Suprapubic skin (tissue), 4 donors: ENCODE measurements at regions not wholly inside any gene's neighbourhood (a gene's known extent, or its start where the extent isn't known, plus 50 kb on each side); places are given as distances from the start of the nearest gene placed in this dataset.
"Not testable (repeated sequence)": the region's sequence is repeated elsewhere in the genome, so short reads cannot be mapped to it uniquely, and the experiment has no call there.

Experiments
- DNase-seq, 2 donors: peaks; one replicate each; pipeline ENCODE4 v3.0.0-alpha.2; 2019; ENCODE audit warnings: low spot score in 2 of 2
- H3K27ac ChIP-seq: fragments of 200-600 bp; sonication (generic); one replicate; pipeline ENCODE4 v1.5.1; 2019
- H3K27me3 ChIP-seq: fragments of 200-600 bp; sonication (generic); one replicate; pipeline ENCODE4 v1.5.1; 2019
- H3K36me3 ChIP-seq: fragments of 200-600 bp; sonication (generic); one replicate; pipeline ENCODE4 v1.5.1; 2019
- H3K4me1 ChIP-seq: fragments of 200-600 bp; sonication (generic); one replicate; pipeline ENCODE4 v1.5.1; 2019
- H3K4me3 ChIP-seq: fragments of 200-600 bp; sonication (generic); one replicate; pipeline ENCODE4 v1.5.1; 2019; ENCODE audit warnings: mild to moderate bottlenecking
- H3K9me3 ChIP-seq: fragments of 200-600 bp; sonication (generic); one replicate; pipeline ENCODE4 v1.5.1; 2019
- EP300 ChIP-seq: sonication (generic); formaldehyde crosslinking; IDR thresholded peaks from one replicate; pipeline ENCODE4 v1.6.1; 2017; ENCODE audit warnings: antibody characterized with exemption
- POLR2A ChIP-seq, 2 donors: fragments of 450-650 bp; IDR thresholded peaks; one replicate each; pipeline ENCODE4 v1.6.1; 2017; ENCODE audit warnings: antibody characterized with exemption in 2 of 2, mild to moderate bottlenecking in 2 of 2, moderate library complexity in 2 of 2
- POLR2AphosphoS5 ChIP-seq, 3 donors: sonication (generic); formaldehyde crosslinking; IDR thresholded peaks; one replicate each; pipeline ENCODE4 v1.6.1; 2017; ENCODE audit warnings: antibody characterized with exemption in 3 of 3
- WGBS: methylation state at CpG from one replicate; pipeline ENCODE4 v1.1.5; 2018; 5-methylcytosine and 5-hydroxymethylcytosine counted together
- TF ChIP-seq, protein P1 (sequence below), 2 donors: fragments of 200-600 bp in 1 of 2; fragments of 450-650 bp in 1 of 2; sonication (generic) in 1 of 2; IDR thresholded peaks; one replicate each; pipeline ENCODE4 v1.5.1; 2016 to 2019; ENCODE audit warnings: antibody characterized with exemption in 2 of 2, mild to moderate bottlenecking in 1 of 2, moderate library complexity in 1 of 2

- WGBS = 92% methylated on average over 3 of the region's 3 CpGs
- Histone ChIP-seq H3K27me3 (no peaks in the 10 kb centered on the region), H3K9me3 (no peaks in the 10 kb centered on the region), H3K4me3 (no peak overlapping the region), H3K4me1 (no peaks in the 10 kb centered on the region), H3K27ac (no peak overlapping the region), H3K36me3 (no peaks in the 10 kb centered on the region)
- no peak for TF ChIP-seq EP300
- TF ChIP-seq POLR2A (IDR thresholded peaks at IDR 0.05) = no peak
- no peak for TF ChIP-seq POLR2AphosphoS5 (IDR thresholded peaks at IDR 0.05)
- TF ChIP-seq, protein P1, sequence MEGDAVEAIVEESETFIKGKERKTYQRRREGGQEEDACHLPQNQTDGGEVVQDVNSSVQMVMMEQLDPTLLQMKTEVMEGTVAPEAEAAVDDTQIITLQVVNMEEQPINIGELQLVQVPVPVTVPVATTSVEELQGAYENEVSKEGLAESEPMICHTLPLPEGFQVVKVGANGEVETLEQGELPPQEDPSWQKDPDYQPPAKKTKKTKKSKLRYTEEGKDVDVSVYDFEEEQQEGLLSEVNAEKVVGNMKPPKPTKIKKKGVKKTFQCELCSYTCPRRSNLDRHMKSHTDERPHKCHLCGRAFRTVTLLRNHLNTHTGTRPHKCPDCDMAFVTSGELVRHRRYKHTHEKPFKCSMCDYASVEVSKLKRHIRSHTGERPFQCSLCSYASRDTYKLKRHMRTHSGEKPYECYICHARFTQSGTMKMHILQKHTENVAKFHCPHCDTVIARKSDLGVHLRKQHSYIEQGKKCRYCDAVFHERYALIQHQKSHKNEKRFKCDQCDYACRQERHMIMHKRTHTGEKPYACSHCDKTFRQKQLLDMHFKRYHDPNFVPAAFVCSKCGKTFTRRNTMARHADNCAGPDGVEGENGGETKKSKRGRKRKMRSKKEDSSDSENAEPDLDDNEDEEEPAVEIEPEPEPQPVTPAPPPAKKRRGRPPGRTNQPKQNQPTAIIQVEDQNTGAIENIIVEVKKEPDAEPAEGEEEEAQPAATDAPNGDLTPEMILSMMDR (IDR thresholded peaks at IDR 0.05) = no peak
- no peak for DNase-seq
Measured at GRCh38 chr2:8380566-8380965, 301.3 kb upstream of the ID2 start.

- Histone ChIP-seq H3K4me3 (no peak overlapping the region), H3K27me3 (no peaks in the 10 kb centered on the region), H3K36me3 (no peaks in the 10 kb centered on the region), H3K9me3 (no peaks in the 10 kb centered on the region), H3K4me1 (no peaks in the 10 kb centered on the region), H3K27ac (no peak overlapping the region)
- DNase-seq = no peak
- 84% methylated on average over 4 of the region's 4 CpGs for WGBS
- TF ChIP-seq POLR2A (IDR thresholded peaks at IDR 0.05) (no peak), EP300 (no peak), POLR2AphosphoS5 (IDR thresholded peaks at IDR 0.05) (no peak)
- TF ChIP-seq, protein P1 (IDR thresholded peaks at IDR 0.05) = no peak
Measured at GRCh38 chr2:8382485-8382884, 299.4 kb upstream of the ID2 start.

DNA sequence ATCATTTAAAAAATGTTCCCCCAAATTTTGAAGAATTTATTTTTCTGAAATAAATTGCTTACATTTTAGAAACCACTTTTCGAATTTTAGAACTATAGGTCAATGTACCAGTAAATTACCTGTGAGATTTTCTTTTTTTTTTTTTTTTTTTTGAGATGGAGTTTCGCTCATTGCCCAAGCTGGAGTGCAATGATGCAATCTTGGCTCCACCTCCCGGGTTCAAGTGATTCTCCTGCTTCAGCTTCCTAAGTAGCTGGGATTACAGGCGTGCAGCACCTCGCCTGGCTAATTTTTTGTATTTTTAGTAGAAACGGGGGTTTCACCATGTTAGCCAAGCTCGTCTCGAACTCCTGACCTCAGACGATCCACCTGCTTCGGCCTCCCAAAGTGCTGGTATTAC lies 295.1 kb upstream of the ID2 start:
- not testable (repeated sequence) for H3K27ac ChIP-seq, DNase-seq, H3K36me3 ChIP-seq, H3K9me3 ChIP-seq, H3K4me3 ChIP-seq, H3K27me3 ChIP-seq, H3K4me1 ChIP-seq
- WGBS = 97% methylated on average over 9 of the region's 10 CpGs

DNA sequence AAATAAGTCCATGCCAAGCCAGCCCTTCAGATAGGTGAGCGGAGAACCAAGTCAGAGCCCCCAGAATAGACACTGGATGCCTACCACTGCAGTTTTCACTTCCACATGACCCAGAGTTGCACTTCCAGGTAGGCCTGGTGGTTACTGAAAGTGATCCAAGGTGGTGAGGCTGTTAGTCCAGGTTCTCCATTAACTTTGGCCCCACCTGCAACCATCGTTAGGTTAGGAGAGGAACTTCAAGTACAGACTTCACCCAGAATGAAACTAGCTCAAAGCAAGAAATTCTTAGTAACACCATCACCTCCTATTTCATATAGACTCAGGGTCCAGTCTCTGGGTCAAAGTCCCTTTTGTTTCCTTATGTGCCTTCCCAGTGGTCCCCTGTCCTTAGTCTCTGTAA lies 293.1 kb upstream of the ID2 start:
- no peak overlapping the region for H3K4me3 ChIP-seq
- no peaks in the 10 kb centered on the region for H3K36me3 ChIP-seq
- no peak overlapping the region for H3K27ac ChIP-seq
- H3K27me3 ChIP-seq = no peaks in the 10 kb centered on the region
- TF ChIP-seq POLR2A (IDR thresholded peaks at IDR 0.05) (no peak), POLR2AphosphoS5 (IDR thresholded peaks at IDR 0.05) (no peak), EP300 (no peak)
- TF ChIP-seq, protein P1 (IDR thresholded peaks at IDR 0.05) = no peak
- WGBS = 96% methylated on average over 2 of the region's 2 CpGs
- no peak for DNase-seq
- H3K4me1 ChIP-seq = no peaks in the 10 kb centered on the region
- no peaks in the 10 kb centered on the region for H3K9me3 ChIP-seq

DNA sequence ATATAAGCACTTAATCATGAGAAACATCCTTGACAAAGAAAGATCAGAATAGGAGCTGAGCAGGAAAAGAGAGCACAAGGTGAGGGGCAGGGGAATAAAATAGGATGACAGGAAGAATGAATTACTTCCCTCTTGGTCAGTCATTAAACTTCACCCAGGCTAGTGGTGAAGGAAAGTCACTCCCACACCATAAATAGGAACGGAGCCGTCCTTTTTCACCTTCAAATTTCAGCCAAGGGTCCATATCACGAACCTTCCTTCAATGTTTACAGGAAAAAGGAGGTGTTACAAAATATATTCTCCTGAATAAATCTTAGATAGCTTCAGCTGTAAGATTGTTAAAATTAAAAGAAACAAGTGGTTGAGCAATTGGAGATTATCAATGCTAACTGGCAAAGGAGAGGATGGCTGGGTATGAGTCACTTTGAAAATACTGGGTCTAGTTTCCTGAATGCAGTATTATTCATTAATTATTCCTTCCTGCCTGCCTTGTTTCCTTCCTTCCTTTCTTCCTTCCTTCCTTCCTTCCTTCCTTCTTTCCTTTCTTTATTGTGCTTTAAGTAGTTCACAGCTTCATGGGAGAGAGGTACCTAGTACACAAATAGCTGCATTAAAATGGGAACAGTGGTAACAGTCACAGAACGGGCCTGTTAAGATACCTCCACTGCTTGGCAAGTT lies 292.3 kb upstream of the ID2 start:
- no peak overlapping the region for H3K4me3 ChIP-seq
- H3K27ac ChIP-seq = no peak overlapping the region
- H3K27me3 ChIP-seq = no peaks in the 10 kb centered on the region
- 54% methylated on average over 4 of the region's 4 CpGs for WGBS
- no peaks in the 10 kb centered on the region for H3K4me1 ChIP-seq
- H3K9me3 ChIP-seq = no peaks in the 10 kb centered on the region
- no peaks in the 10 kb centered on the region for H3K36me3 ChIP-seq
- TF ChIP-seq EP300 = no peak
- no peak for TF ChIP-seq POLR2A (IDR thresholded peaks at IDR 0.05)
- TF ChIP-seq, protein P1 (IDR thresholded peaks at IDR 0.05) = no peak
- TF ChIP-seq POLR2AphosphoS5 (IDR thresholded peaks at IDR 0.05) = no peak
- DNase-seq = no peak

GRCh38 chr2:8391126-8391525 lies 290.7 kb upstream of the ID2 start:
- no peaks in the 10 kb centered on the region for H3K4me1 ChIP-seq
- H3K27ac ChIP-seq = no peak overlapping the region
- H3K36me3 ChIP-seq = no peaks in the 10 kb centered on the region
- H3K4me3 ChIP-seq = no peak overlapping the region
- no peaks in the 10 kb centered on the region for H3K27me3 ChIP-seq
- no peak for DNase-seq
- TF ChIP-seq EP300 (no peak), POLR2A (IDR thresholded peaks at IDR 0.05) (no peak), POLR2AphosphoS5 (IDR thresholded peaks at IDR 0.05) (no peak)
- TF ChIP-seq, protein P1 (IDR thresholded peaks at IDR 0.05) = no peak
- 100% methylated on average over 2 of the region's 2 CpGs for WGBS
- no peaks in the 10 kb centered on the region for H3K9me3 ChIP-seq
